NAMALWA (cell line): ENCODE measurements at regions not wholly inside any gene's neighbourhood (a gene's known extent, or its start where the extent isn't known, plus 50 kb on each side); places are given as distances from the start of the nearest gene placed in this dataset.

Source experiments
- DNase-seq: peaks from one replicate; pipeline ENCODE4 v3.0.0-alpha.2; 2015; ENCODE audit warnings: low spot score

- no peak for DNase-seq
Observed at GRCh38 chr18:73790587-73790986, 357.0 kb downstream of the FBXO15 start.

DNA sequence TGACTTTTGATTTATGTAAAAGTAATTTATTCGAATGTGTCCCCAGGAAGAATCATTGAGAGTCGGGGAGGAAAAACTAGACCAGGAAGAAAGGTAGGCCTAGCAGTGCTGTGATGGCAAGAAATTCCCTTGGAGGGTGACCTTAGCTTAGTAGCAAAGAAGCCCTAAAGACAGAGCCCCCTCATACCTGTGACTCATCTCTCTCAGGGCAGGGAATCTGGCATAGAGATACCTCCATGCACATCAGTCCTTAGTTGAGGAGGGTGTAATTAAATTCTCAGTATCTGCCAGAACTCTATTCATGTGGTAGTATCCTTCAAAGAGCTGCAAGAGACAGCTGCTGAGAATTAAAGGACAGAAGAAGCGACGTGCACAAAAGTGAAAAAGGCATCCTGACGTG lies 360.3 kb downstream of the FBXO15 start:
- no peak for DNase-seq

- DNase-seq = no peak
Observed at GRCh38 chr18:73785300-73785699, 362.3 kb downstream of the FBXO15 start.

GRCh38 chr18:73784853-73785252 lies 362.8 kb downstream of the FBXO15 start:
- no peak for DNase-seq

- DNase-seq = no peak
Observed at GRCh38 chr18:73782405-73782804, 365.2 kb downstream of the FBXO15 start.

GRCh38 chr18:73780218-73780617 lies 367.4 kb downstream of the FBXO15 start:
- no peak for DNase-seq

GRCh38 chr18:73778032-73778359 lies 369.6 kb downstream of the FBXO15 start:
- no peak for DNase-seq

GRCh38 chr18:73777356-73778031 lies 370.1 kb downstream of the FBXO15 start:
- DNase-seq = no peak

GRCh38 chr18:73774811-73775509 lies 372.7 kb downstream of the FBXO15 start:
- no peak for DNase-seq

DNA sequence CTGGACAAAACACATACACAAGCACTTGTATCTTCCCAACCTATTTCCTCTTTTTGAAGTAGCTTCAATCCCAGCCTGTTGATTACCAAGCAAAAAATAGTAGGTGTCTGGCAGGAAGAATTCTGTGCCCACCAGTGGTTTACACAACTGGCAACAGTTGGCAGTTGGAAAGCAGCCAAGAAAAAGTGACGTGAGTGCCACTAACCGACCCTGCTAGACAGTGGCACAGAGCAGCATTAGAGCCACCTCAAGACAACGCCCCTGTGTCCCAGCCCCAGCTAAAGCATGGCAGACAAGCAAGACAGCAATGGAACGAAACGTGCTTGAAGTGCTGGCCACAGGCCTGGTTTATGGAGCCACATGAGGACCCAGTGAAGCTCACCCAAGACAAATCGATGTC lies 379.6 kb downstream of the FBXO15 start:
- no peak for DNase-seq

DNA sequence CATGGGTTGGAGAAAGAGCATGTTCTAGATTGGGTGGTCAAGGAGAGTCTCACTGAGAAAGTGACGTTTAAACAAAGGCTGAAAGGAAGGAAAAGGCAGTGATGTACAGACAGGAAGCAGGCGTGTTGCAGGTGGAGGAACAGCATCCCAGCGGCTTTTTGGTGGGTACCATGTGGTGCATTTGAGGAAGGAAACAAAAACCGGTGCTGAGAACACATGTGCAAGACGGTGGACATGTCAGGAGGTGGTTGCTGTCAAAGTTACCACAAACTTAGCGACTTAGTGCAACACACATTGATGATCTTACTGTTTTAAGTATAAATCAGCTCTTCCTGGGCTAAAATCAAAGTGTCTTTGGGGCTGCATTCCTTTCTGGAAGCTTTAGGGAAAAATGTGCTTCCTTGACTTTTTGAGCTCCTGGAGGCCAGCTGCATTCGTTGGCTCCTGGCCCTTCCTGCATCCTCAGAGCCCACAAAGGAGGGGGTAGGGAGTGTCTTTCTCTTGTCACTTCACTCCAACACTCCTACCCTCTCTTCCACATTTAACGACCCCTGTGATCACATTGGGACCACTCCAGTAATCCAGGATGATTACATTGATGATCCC lies 380.6 kb downstream of the FBXO15 start:
- DNase-seq = no peak

DNA sequence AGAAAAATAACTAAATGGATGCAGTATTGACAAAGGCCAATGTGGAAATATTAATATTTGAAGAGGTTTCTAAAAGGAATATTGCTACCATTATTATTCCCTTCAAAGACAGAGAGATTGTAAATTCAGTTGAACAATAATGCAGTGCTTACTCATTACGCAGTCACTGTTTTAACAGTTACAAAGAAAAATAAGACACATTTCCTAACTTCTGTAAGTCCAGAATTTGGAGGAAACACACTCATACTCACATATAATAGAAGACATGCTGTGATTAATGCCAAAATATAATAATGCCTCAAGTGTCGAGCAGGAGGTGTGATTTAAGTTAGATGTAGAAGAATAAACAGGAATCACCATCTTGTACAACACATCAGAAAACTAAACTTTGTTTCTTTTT lies 389.2 kb downstream of the FBXO15 start:
- DNase-seq = no peak

DNA sequence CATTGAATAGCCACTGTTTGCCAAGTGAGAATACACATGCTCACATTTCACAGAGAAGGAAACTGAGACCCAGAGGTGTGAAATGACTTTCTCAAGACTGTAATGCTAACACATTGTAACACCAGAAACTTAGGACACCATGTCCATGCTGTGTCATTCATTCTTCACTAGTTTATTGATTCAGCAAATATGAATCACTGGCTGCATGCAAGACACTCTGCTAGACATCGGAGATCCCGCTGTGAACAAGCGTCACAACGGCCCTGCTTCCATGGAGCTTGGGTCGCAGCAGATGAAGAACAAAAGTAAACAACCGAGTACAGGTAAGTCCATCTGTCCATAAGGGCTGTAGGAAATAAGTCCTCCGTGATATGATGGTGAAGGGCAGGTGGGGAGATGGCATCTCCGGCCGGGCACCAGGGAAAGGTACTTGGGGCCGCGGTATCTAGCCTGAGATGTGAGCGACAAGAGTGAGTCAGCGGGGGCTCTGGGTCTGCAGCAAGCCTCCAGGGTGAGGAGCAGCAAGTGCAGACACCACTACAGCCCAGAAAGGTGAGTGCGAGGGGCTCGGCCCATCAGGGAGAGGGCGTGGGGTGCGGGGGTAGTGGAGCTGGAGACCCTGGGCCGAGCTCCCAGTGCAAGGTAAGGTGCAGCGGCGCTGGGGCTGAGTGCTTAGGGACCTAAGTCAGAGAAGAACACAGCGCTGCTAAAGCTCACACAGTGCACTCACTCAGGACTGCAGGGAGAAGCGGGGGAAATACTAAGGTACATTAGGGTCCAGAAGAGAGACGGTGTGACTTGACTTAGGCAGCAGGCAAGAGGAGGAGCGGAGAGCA lies 391.2 kb downstream of the FBXO15 start:
- no peak for DNase-seq

GRCh38 chr18:73752965-73753364 lies 394.7 kb downstream of the FBXO15 start:
- no peak for DNase-seq

GRCh38 chr18:73752546-73752945 lies 395.1 kb downstream of the FBXO15 start:
- no peak for DNase-seq

GRCh38 chr18:73750052-73750451 lies 397.6 kb downstream of the FBXO15 start:
- DNase-seq = no peak

- no peak for DNase-seq
Observed at GRCh38 chr18:73749304-73749703, 398.3 kb downstream of the FBXO15 start.

GRCh38 chr18:73748731-73749130 lies 398.9 kb downstream of the FBXO15 start:
- no peak for DNase-seq

DNA sequence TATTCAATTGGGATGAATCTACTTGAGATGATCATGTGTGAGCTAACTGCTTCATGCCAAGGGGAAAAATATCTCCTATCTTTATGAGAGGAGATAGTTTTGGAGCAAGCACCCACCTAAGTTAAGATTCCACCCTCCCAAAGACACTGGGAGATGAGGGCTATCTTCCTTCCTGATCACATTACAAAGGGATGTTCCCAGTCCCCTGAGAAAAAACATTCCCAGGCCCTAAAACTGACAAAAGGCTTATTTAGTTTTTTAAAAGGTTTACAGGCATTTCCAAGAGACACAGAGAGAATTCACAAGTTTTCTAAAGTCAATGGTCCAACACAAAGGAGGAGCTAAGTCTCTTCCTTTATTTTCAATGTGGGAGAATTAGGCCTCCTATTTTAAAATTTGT lies 401.5 kb downstream of the FBXO15 start:
- no peak for DNase-seq

DNA sequence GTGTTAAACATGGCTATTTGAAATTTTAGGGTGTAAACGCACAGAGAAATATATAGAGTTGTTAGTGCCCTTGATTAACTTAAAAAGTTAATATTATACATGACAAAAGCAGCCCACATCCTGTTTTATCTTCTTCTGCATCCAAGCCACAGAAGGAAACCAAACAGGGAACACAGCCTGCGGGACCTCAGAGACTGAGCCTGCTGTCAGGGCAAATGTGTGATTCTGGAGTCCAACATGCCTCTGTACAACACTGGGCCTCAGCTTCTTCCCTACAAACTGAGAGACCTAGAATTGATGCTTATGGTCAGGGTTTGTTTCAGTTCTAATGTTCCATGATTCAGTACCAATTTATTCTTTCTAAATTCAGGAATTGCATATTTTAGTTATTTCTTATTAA lies 404.7 kb downstream of the FBXO15 start:
- no peak for DNase-seq

GRCh38 chr18:73741946-73742345 lies 405.7 kb downstream of the FBXO15 start:
- DNase-seq = no peak

GRCh38 chr18:73739098-73739497 lies 408.5 kb downstream of the FBXO15 start:
- DNase-seq = no peak

- DNase-seq = no peak
Observed at GRCh38 chr18:73737990-73738389, 409.6 kb downstream of the FBXO15 start.
